ENCODE measurements at regions not wholly inside any gene's neighbourhood (a gene's known extent, or its start where the extent isn't known, plus 50 kb on each side); places are given as distances from the start of the nearest gene placed in this dataset.

- Mint-ChIP-seq H3K4me3 (ENCODE audit: unreplicated experiment) (no peak overlapping the region), H3K9me3 (ENCODE audit: unreplicated experiment) (no peaks in the 10 kb centered on the region), H3K36me3 (ENCODE audit: low read depth, unreplicated experiment) (no peaks in the 10 kb centered on the region), H3K27ac (ENCODE audit: unreplicated experiment) (no peak overlapping the region), H3K27me3 (ENCODE audit: unreplicated experiment) (peaks cover 1% of the 10 kb centered on the region), H3K4me1 (ENCODE audit: unreplicated experiment) (peaks cover 15% of the 10 kb centered on the region)
- DNase-seq (ENCODE audit: low spot score): no peak
- TF ChIP-seq, protein P1, sequence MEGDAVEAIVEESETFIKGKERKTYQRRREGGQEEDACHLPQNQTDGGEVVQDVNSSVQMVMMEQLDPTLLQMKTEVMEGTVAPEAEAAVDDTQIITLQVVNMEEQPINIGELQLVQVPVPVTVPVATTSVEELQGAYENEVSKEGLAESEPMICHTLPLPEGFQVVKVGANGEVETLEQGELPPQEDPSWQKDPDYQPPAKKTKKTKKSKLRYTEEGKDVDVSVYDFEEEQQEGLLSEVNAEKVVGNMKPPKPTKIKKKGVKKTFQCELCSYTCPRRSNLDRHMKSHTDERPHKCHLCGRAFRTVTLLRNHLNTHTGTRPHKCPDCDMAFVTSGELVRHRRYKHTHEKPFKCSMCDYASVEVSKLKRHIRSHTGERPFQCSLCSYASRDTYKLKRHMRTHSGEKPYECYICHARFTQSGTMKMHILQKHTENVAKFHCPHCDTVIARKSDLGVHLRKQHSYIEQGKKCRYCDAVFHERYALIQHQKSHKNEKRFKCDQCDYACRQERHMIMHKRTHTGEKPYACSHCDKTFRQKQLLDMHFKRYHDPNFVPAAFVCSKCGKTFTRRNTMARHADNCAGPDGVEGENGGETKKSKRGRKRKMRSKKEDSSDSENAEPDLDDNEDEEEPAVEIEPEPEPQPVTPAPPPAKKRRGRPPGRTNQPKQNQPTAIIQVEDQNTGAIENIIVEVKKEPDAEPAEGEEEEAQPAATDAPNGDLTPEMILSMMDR (IDR thresholded peaks at IDR 0.05; ENCODE audit: unreplicated experiment): no peak
Measured at GRCh38 chr3:106275592-106275991, 406.8 kb upstream of the CBLB start.

- Mint-ChIP-seq H3K4me3 (ENCODE audit: unreplicated experiment) (no peak overlapping the region), H3K36me3 (ENCODE audit: low read depth, unreplicated experiment) (no peaks in the 10 kb centered on the region), H3K27me3 (ENCODE audit: unreplicated experiment) (peaks cover 1% of the 10 kb centered on the region), H3K27ac (ENCODE audit: unreplicated experiment) (no peak overlapping the region), H3K9me3 (ENCODE audit: unreplicated experiment) (no peaks in the 10 kb centered on the region), H3K4me1 (ENCODE audit: unreplicated experiment) (peaks cover 15% of the 10 kb centered on the region)
- DNase-seq (ENCODE audit: low spot score): no peak
- TF ChIP-seq, protein P1 (IDR thresholded peaks at IDR 0.05; ENCODE audit: unreplicated experiment): no peak
Measured at GRCh38 chr3:106276151-106276550, 407.3 kb upstream of the CBLB start.

- Mint-ChIP-seq H3K27ac (ENCODE audit: unreplicated experiment) (no peak overlapping the region), H3K4me3 (ENCODE audit: unreplicated experiment) (no peak overlapping the region), H3K9me3 (ENCODE audit: unreplicated experiment) (no peaks in the 10 kb centered on the region), H3K4me1 (ENCODE audit: unreplicated experiment) (peaks cover 12% of the 10 kb centered on the region), H3K36me3 (ENCODE audit: low read depth, unreplicated experiment) (no peaks in the 10 kb centered on the region), H3K27me3 (ENCODE audit: unreplicated experiment) (peaks cover 1% of the 10 kb centered on the region)
- TF ChIP-seq, protein P1 (IDR thresholded peaks at IDR 0.05; ENCODE audit: unreplicated experiment): no peak
- no peak for DNase-seq (ENCODE audit: low spot score)
Measured at GRCh38 chr3:106276755-106277612, 408.2 kb upstream of the CBLB start.

- Mint-ChIP-seq H3K27ac (ENCODE audit: unreplicated experiment) (no peak overlapping the region), H3K27me3 (ENCODE audit: unreplicated experiment) (peaks cover 1% of the 10 kb centered on the region), H3K4me3 (ENCODE audit: unreplicated experiment) (no peak overlapping the region)
Measured at GRCh38 chr3:106277731-106278130, 408.9 kb upstream of the CBLB start.

DNA sequence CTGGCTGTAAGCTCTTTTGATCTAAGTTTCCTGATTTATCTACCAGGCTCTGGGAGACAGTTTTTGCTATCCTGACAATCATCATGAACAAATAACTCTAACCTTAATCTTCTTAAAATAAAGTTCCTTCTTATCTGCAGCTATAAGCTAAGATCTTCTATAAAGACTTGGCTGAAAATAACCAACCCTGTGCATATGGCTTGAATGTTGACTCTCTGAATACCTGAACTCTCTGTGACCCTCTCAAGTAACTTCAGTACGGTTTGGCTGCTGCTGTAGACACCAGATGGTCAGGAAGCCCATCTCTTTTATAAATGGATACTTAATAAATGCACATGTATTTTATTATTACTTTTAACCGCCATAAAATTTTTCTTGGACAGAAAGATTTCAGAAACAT lies 412.4 kb upstream of the CBLB start:
- no peaks in the 10 kb centered on the region for H3K9me3 Mint-ChIP-seq (ENCODE audit: unreplicated experiment)
- H3K4me1 Mint-ChIP-seq (ENCODE audit: unreplicated experiment): peaks cover 12% of the 10 kb centered on the region
- DNase-seq (ENCODE audit: low spot score): no peak
- no peak overlapping the region for H3K27ac Mint-ChIP-seq (ENCODE audit: unreplicated experiment)
- H3K27me3 Mint-ChIP-seq (ENCODE audit: unreplicated experiment): peaks cover 1% of the 10 kb centered on the region
- no peaks in the 10 kb centered on the region for H3K36me3 Mint-ChIP-seq (ENCODE audit: low read depth, unreplicated experiment)
- TF ChIP-seq, protein P1 (IDR thresholded peaks at IDR 0.05; ENCODE audit: unreplicated experiment): no peak
- H3K4me3 Mint-ChIP-seq (ENCODE audit: unreplicated experiment): no peak overlapping the region

More at GRCh38 chr3:106277731-106278130, 408.9 kb upstream of the CBLB start:
- Mint-ChIP-seq H3K36me3 (ENCODE audit: low read depth, unreplicated experiment) (no peaks in the 10 kb centered on the region), H3K9me3 (ENCODE audit: unreplicated experiment) (no peaks in the 10 kb centered on the region), H3K4me1 (ENCODE audit: unreplicated experiment) (peaks cover 12% of the 10 kb centered on the region)
- TF ChIP-seq, protein P1 (IDR thresholded peaks at IDR 0.05; ENCODE audit: unreplicated experiment): no peak
- DNase-seq (ENCODE audit: low spot score): no peak

Data from endothelial cell (in vitro differentiated cells).